Right lobe of liver (tissue), 6 donors: ENCODE measurements at regions not wholly inside any gene's neighbourhood (a gene's known extent, or its start where the extent isn't known, plus 50 kb on each side); places are given as distances from the start of the nearest gene placed in this dataset.
"Not testable (repeated sequence)": the region's sequence is repeated elsewhere in the genome, so short reads cannot be mapped to it uniquely, and the experiment has no call there.

Experiments
- ATAC-seq, 4 donors: fragments of 200-7000 bp; cut with Tn5 transposase; one replicate each; pipeline ENCODE4 v1.9.1; 2020; ENCODE audit warnings: mild to moderate bottlenecking in 4 of 4, moderate library complexity in 4 of 4
- DNase-seq, 3 donors: peaks; one replicate each; pipeline ENCODE4 v3.0.0-alpha.2; 2020
- H3K27ac ChIP-seq, 3 donors: fragments of 200-600 bp; one replicate each; pipeline ENCODE4 v1.8.0; 2022
- H3K27me3 ChIP-seq, 2 donors: fragments of 200-600 bp; one replicate each; pipeline ENCODE4 v1.8.0; 2022
- H3K36me3 ChIP-seq, 4 donors: fragments of 200-600 bp; sonication (generic) in 1 of 4; one replicate each; pipeline versions ENCODE4 v1.5.1 to v1.8.0; 2017 to 2022; ENCODE audit warnings: control low read depth in 1 of 4
- H3K4me1 ChIP-seq, 4 donors: fragments of 200-600 bp; sonication (generic) in 1 of 4; one replicate each; pipeline versions ENCODE4 v1.5.1 to v1.8.0; 2017 to 2022; ENCODE audit warnings: control low read depth in 1 of 4
- H3K4me3 ChIP-seq, 3 donors: fragments of 200-600 bp; one replicate each; pipeline ENCODE4 v1.8.0; 2022
- H3K9me3 ChIP-seq, 4 donors: fragments of 200-600 bp; sonication (generic) in 1 of 4; one replicate each; pipeline versions ENCODE4 v1.5.1 to v1.8.0; 2017 to 2022; ENCODE audit warnings: control low read depth in 1 of 4
- CTCF ChIP-seq, 4 donors: fragments of 200-600 bp in 3 of 4; fragments of 450-650 bp in 1 of 4; IDR thresholded peaks; one replicate each; pipeline versions ENCODE4 v1.5.1 to v1.8.0; 2016 to 2022; ENCODE audit warnings: antibody characterized with exemption in 4 of 4, mild to moderate bottlenecking in 2 of 4
- POLR2A ChIP-seq: fragments of 450-650 bp; IDR thresholded peaks from one replicate; pipeline ENCODE4 v1.6.1; 2017; ENCODE audit warnings: antibody characterized with exemption, mild to moderate bottlenecking
- WGBS: methylation state at CpG from one replicate; pipeline ENCODE4 v1.1.6; 2018; ENCODE audit warnings: low coverage, low lambda C conversion rate; ENCODE audit not compliant: insufficient coverage; ENCODE audit errors: missing lambda C conversion rate; 5-methylcytosine and 5-hydroxymethylcytosine counted together
- intact Hi-C, 2 donors: fragments of 100-400 bp; cut with DNase I; formaldehyde crosslinking; loops; one replicate each; pipeline versions ENCODE4 v1.11.2 to v1.14.1; 2022
- donor health status: DM: no; HTN: yes; CAD: no.
- donor health status: DM: no; HTN: no; CAD: no.
- donor health status: DM: no; HTN: no; CAD: no.
- donor health status: DM: no; HTN: yes; CAD: no.
- donor health status: DM: no; HTN: yes; CAD: no.

DNA sequence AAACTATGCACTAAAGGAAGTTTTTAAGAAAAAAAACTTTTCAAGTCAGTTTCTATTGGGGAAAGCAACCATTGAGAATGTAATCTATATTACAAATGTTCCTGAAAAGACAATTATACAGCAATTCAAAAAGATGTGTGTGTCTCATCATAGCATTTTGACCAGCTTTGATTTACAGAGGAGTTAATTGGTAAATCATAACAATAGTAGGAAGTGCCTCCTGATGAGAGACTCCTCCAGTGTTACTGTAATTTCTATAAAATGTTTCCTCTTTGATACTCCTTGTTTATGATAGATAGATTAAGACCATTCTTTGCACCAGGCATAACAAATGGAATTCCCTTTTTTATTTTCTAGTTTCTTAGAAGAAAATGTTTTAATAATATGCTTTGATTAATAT is 249.9 kb downstream of the CALCRL start:
- H3K27me3 ChIP-seq = no peaks in the 10 kb centered on the region
- no peaks in the 10 kb centered on the region for H3K9me3 ChIP-seq
- ATAC-seq = no peak
- no peak overlapping the region for H3K4me3 ChIP-seq
- intact Hi-C loops = no loop called here
- H3K36me3 ChIP-seq = no peaks in the 10 kb centered on the region
- H3K27ac ChIP-seq = no peak overlapping the region
- H3K4me1 ChIP-seq = no peaks in the 10 kb centered on the region
- DNase-seq = no peak
- TF ChIP-seq POLR2A = no peak
- no peak for TF ChIP-seq CTCF (IDR thresholded peaks at IDR 0.05)

DNA sequence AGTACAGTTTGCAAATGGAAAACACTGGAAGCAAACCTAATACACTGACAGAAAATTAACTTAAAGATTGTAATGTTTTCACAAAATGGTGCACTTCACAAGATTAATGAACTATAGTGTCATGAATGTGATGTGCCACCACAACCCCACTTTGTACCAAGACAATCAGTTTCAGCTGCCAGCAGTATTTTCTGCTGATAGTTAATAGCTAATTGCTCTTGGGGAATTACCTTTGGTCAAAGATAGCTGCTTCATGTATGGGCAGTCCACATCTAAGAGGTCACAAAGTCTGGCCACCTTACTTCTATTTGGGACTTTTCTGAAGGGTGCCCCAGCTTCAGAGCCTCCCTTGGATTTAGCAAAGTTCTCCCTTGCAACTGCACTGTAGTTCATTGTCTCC is 254.0 kb downstream of the CALCRL start:
- no peak overlapping the region for H3K4me3 ChIP-seq
- no peaks in the 10 kb centered on the region for H3K9me3 ChIP-seq
- H3K27ac ChIP-seq = no peak overlapping the region
- H3K4me1 ChIP-seq = no peaks in the 10 kb centered on the region
- TF ChIP-seq POLR2A (no peak), CTCF (IDR thresholded peaks at IDR 0.05) (no peak)
- H3K27me3 ChIP-seq = no peaks in the 10 kb centered on the region
- DNase-seq = no peak
- intact Hi-C loops = no loop called here
- no peaks in the 10 kb centered on the region for H3K36me3 ChIP-seq
- ATAC-seq = no peak

DNA sequence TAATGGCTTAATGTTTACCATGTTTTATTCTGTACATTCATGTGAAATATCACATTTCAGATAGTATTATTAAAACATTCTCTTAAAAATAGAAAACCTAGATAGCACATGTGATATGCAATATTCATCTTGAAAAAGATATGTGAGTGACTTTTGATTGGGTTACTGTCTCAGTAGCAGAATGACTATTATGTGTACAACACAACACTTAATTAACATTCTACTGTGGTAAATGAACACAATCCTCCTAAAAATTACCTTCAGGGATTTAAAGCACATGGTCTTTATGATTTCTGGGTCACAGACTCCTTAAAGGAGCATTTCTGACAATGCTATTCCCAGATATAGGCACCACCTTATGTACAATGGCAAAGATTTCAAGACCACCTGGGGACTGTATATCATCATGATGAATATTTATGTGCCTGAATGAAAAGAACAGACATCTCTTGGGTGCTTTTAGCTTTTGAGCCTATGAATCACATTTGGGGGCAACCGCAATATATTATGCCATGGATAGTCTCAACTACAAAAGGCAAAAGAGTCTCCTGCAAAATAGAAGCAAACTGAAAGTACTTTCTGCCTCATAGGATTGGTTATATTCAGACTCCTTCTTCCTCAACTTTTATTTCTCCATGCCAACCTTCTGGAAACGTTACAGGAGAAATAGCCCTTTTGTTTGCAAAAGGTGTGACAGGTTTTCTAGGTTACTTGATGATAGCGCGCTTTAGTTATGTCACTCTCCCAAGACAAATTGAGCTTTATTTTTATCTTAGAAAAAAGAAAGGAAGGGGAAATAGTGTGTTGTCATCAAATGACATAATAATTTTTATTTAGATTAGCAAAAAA is 259.0 kb downstream of the CALCRL start:
- H3K27me3 ChIP-seq = no peaks in the 10 kb centered on the region
- intact Hi-C loops = no loop called here
- H3K27ac ChIP-seq = no peak overlapping the region
- no peak for TF ChIP-seq CTCF (IDR thresholded peaks at IDR 0.05)
- TF ChIP-seq POLR2A = no peak
- H3K36me3 ChIP-seq = no peaks in the 10 kb centered on the region
- DNase-seq (no peak), ATAC-seq (no peak)
- no peak overlapping the region for H3K4me3 ChIP-seq
- 68% methylated on average over 4 of the region's 4 CpGs for WGBS
- no peaks in the 10 kb centered on the region for H3K9me3 ChIP-seq
- no peaks in the 10 kb centered on the region for H3K4me1 ChIP-seq

DNA sequence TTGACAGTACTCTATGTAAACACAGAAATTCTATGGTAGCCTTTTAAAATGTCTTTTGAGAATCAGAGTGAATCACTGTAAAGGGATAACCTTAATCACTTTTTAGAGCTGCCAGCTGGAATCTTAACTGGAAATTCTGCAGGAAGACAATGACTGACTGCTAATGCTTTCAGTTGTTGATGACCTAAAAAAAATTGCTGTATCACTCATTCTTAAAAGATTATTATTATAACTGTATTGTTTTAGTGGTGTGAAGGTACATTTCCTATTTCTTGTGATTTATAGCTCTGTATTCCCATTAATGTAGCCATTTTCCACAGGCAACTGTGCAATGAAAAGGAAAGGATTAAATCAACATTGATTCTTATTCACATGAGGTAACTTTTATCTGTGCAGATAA is 260.5 kb downstream of the CALCRL start:
- Histone ChIP-seq H3K4me1 (no peaks in the 10 kb centered on the region), H3K27me3 (no peaks in the 10 kb centered on the region), H3K9me3 (no peaks in the 10 kb centered on the region), H3K36me3 (no peaks in the 10 kb centered on the region), H3K4me3 (no peak overlapping the region), H3K27ac (no peak overlapping the region)
- TF ChIP-seq POLR2A = no peak
- TF ChIP-seq CTCF (IDR thresholded peaks at IDR 0.05) = no peak
- ATAC-seq (no peak), DNase-seq (no peak)
- intact Hi-C loops = no loop called here

DNA sequence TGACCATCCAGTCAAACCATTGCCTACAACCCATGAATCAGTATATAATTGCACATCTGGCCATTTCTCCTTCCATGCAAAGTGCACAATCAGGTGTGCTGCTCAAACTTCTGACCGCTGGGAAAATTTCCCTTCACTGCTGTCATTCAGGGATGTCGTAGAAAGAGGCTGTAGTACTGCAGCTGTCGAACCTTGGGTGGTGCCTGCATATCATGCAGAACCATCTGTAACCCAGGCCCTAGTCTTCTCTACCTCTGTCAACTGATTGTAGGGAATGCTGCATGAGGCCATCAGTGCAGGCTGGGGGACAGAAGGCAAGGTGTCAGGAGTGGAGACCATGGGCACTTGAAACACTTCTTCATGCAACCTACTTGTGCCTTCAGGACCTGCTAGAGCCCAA is 267.5 kb downstream of the CALCRL start:
- TF ChIP-seq POLR2A (no peak), CTCF (IDR thresholded peaks at IDR 0.05) (no peak)
- DNase-seq (no peak), ATAC-seq (no peak)
- intact Hi-C loops = no loop called here
- H3K4me3 ChIP-seq = no peak overlapping the region
- no peaks in the 10 kb centered on the region for H3K27me3 ChIP-seq
- no peaks in the 10 kb centered on the region for H3K4me1 ChIP-seq
- H3K27ac ChIP-seq = no peak overlapping the region
- H3K36me3 ChIP-seq = no peaks in the 10 kb centered on the region
- H3K9me3 ChIP-seq = no peaks in the 10 kb centered on the region
- 92% methylated on average over 2 of the region's 3 CpGs for WGBS

GRCh38 chr2:187178876-187179275 is 269.2 kb downstream of the CALCRL start:
- H3K27ac ChIP-seq, H3K27me3 ChIP-seq, DNase-seq, ATAC-seq, H3K4me1 ChIP-seq, H3K9me3 ChIP-seq, H3K36me3 ChIP-seq, intact Hi-C loops, H3K4me3 ChIP-seq: not testable (repeated sequence)
- WGBS = 22% methylated on average over 3 of the region's 3 CpGs
